GM18867 (cell line): ENCODE measurements at regions not wholly inside any gene's neighbourhood (a gene's known extent, or its start where the extent isn't known, plus 50 kb on each side); places are given as distances from the start of the nearest gene placed in this dataset.

ENCODE experiments used
- ATAC-seq: cut with Tn5 transposase; IDR thresholded peaks from one replicate; pipeline ENCODE4 v1.9.1; 2021; ENCODE audit warnings: mild to moderate bottlenecking, moderate library complexity; ENCODE audit not compliant: unreplicated experiment

DNA sequence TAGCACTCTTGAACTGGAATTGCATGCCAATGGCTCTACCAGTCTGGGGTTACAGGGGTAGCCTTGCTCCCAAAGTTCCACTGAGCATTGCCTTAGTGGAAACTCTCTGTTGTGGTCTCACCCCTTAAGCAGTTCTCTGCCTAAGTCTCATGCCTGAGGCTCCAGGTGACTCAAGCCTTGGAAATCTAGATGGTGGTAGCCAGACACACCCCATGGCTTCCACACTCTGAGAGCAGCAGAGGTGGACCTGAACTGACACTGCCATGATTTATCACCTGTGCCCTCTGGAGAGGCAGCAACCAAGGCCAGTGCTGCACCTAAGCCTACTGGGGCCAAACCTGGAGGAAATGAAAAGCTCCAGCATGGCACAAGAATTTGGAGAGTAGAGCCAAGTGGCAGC is 285.7 kb upstream of the PKN2 start:
- ATAC-seq, result no peak

DNA sequence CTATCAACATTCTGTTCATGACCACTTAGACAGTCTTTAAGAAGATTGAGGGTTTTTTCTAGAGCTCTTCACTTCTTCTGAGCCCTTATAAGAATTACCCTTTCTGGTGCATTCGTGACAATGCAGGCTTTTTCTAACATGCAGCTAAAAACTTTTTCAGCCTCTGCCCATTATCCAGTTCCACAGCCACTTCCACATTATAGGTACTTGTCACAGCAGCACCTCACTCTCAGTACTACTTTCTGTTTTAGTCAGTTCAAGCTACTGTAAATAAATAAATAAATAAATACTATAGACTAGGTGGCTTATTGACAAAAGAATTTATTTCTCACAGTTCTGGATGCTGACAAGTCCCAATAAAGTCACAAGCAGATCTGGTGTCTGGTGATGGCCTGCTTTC is 284.4 kb upstream of the PKN2 start:
- peak; percentile 71 for ATAC-seq

DNA sequence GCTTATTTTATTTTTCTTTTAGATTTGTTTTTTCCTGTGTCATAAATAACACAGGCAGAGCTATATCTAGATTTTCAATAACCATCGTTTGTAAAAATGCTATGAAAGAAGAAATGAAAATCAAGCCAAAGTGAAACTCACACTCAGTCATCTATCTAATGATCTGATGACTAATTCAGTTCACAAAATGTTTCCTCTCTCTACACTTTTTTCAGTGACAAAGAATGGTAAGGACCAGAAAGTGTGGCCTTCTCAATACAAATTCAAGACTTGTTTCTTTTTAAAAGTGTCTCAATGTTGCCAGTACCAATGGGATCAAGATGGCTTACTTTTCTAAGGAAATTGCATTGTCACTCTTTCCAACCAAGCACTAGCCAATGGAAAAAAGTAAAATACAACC is 282.8 kb upstream of the PKN2 start:
- peak; percentile 93 for ATAC-seq

GRCh38 chr1:88404582-88404981 is 279.5 kb upstream of the PKN2 start:
- no peak for ATAC-seq

GRCh38 chr1:88407248-88407647 is 276.8 kb upstream of the PKN2 start:
- no peak for ATAC-seq

- no peak for ATAC-seq
These were observed 262.1 kb upstream of the PKN2 start for GRCh38 chr1:88421997-88422396.

- ATAC-seq, result no peak
These were observed 250.5 kb upstream of the PKN2 start for GRCh38 chr1:88433556-88433955.

DNA sequence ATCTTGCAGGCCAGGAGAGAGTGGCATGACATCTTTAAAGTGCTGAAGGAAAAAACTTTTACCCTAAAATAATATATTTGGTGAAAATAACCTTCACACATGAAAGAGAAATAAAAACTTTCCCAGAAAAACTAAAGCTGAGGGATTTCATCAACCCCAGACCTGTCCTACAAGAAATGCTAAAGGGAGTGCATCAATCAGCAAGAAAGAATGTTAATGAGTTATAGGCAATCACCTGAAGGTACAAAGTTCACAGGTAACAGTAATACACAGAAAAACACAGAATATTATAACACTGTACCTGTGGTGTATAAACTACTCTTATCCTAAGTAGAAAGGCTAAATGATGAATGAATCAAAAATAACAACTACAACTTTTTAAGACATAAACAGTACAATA is 249.2 kb upstream of the PKN2 start:
- no peak for ATAC-seq

DNA sequence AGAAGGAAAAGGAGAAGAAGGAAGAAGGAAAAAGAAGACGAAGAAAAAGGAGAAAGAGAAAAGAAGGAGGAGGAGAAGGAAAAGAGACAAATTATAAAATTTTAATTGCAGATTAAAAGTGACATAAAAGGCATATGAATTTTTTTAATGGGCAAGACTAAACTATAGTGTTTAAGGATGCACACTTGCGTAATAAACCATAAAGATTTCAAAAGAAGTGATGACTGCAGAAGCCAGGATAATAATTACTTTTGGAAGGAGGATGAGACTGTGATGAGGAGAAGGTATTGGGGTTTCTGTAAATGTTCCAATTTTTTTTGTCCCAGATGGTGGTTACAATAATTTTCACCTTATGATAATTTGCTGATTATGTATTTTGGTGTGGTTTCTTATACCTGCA is 243.1 kb upstream of the PKN2 start:
- no peak for ATAC-seq

GRCh38 chr1:88451856-88452255 is 232.2 kb upstream of the PKN2 start:
- no peak for ATAC-seq

GRCh38 chr1:88453295-88453694 is 230.8 kb upstream of the PKN2 start:
- ATAC-seq, result no peak

DNA sequence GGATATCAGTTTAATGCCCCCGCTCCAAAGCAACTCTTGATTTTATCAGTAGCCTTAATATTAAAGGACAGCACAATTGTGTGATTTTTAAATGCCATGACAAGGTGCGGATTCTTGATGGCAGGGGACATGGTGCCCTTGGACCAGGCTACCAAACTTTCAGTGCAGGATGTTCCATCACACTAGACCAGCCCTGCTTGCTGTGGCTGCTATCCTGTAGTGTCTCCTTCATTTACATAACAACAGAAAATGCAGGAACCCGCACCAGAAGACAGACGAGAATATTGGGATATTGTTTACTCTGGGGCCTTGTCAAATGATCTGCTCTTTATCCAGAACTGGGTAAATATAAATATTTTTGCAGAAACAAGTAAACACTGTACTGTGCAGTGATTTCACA is 229.3 kb upstream of the PKN2 start:
- ATAC-seq, result no peak

- no peak for ATAC-seq
These were observed 228.3 kb upstream of the PKN2 start for GRCh38 chr1:88455621-88456256.

DNA sequence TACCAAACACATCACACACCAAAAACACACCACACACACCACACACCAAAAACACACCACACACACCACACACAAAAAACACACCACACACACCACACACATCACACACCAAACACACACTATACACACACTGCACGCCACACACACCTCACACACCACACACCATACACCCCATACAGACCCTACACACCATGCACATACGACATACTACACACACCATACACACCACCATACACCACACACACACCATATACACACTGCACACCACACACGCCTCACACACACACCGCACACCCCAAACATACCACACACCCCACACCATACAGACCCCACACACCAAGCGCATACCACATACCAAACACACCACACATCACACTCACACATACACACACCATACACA is 226.9 kb upstream of the PKN2 start:
- no peak for ATAC-seq

GRCh38 chr1:88461007-88461406 is 223.1 kb upstream of the PKN2 start:
- ATAC-seq, result no peak

DNA sequence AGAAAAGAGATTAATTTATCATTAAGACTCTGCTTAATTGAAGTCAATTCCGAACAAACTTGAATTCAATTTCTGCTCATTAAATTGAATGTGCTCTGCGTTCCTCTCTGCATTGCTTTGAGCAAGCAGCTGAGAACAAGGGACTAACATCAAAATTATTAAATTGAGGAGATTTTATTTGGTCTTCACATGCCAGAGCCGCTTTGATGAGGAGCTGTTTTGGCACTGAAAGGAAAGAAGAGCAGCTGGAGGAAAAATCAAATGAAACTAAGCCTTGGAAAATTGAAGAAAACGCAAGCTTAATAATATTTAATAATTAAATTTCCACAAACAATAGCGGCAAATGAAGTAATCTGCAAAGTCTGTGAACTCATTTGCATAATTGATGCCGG is 222.0 kb upstream of the PKN2 start:
- ATAC-seq, result no peak

GRCh38 chr1:88462488-88463261 is 221.4 kb upstream of the PKN2 start:
- ATAC-seq, result no peak

DNA sequence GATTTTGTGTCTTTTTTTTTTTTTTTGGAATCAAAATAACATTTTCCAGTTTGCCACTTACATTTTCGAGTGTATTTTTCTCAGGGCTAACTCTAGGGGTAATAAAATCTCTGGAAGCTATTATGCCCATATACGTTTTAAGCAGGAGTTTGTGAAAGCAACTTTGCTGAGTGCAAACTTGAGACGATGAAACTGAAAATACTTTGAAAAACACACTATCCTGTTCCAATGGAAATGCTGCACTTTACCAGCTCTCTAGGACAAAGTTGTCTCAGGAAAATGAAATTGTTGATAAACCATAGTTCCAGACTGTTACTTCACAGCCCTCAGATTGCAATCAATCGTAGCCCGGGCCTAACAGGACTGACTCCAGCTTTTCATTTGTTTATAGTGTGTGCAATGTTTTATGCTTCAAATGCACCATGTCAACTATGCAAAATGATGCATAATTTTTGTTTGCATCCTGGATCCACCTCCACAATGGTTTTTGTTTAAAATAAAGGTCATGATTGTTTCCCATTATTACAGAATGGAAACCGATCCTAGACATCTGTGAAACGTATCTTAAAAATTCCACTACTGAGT is 220.6 kb upstream of the PKN2 start:
- ATAC-seq, result no peak

- no peak for ATAC-seq
These were observed 218.1 kb upstream of the PKN2 start for GRCh38 chr1:88466011-88466410.

- ATAC-seq, result no peak
These were observed 217.0 kb upstream of the PKN2 start for GRCh38 chr1:88466899-88467580.

DNA sequence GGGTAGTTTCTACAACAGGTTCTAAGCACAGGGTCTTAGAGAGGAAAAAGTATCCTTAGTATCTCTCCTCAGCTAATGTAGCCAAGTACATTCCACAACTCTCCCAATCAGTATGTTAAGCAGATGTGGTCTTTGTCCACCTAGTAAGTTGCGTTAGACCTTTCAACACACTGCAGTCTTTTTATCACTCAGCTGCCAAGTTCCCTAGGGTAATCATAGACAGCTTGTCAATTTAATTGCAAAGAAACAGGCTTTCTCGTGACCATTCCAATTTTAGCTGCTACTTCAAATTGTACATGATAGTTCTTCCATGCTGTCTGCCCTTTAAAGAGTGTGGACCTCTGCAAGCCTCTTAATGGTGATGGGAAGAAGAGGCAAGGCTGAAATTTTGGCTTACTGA is 211.8 kb upstream of the PKN2 start:
- no peak for ATAC-seq

- no peak for ATAC-seq
These were observed 211.4 kb upstream of the PKN2 start for GRCh38 chr1:88472714-88473113.
